Memory B cell (primary cell): ENCODE measurements at regions not wholly inside any gene's neighbourhood (a gene's known extent, or its start where the extent isn't known, plus 50 kb on each side); places are given as distances from the start of the nearest gene placed in this dataset.

Experiments used
- ATAC-seq: fragments of 150-1000 bp; cut with Tn5 transposase; 2 replicates; pipeline ENCODE4 v1.10.0; 2021; ENCODE audit warnings: low read depth, mild to moderate bottlenecking, moderate library complexity
- DNase-seq, 2 donors: peaks; one replicate each; pipeline ENCODE4 v3.0.0; 2022; ENCODE audit warnings: low spot score in 2 of 2
- H3K27ac Mint-ChIP-seq: one replicate; pipeline ENCODE4 v1.8.0; 2022; ENCODE audit warnings: mild to moderate bottlenecking, moderate library complexity, mixed read lengths
- H3K27me3 Mint-ChIP-seq: one replicate; pipeline ENCODE4 v1.8.0; 2022; ENCODE audit warnings: mixed read lengths
- H3K36me3 Mint-ChIP-seq: one replicate; pipeline ENCODE4 v1.8.0; 2022; ENCODE audit warnings: mild to moderate bottlenecking, mixed read lengths
- H3K4me1 Mint-ChIP-seq: one replicate; pipeline ENCODE4 v1.8.0; 2022; ENCODE audit warnings: mixed read lengths
- H3K4me3 Mint-ChIP-seq: one replicate; pipeline ENCODE4 v1.8.0; 2022; ENCODE audit warnings: mild to moderate bottlenecking, moderate library complexity, mixed read lengths
- H3K9me3 Mint-ChIP-seq: one replicate; pipeline ENCODE4 v1.8.0; 2022; ENCODE audit warnings: mixed read lengths

GRCh38 chr14:104469591-104469990, 110.0 kb upstream of the C14orf180 start:
- ATAC-seq (no peak), DNase-seq (no peak)
- Mint-ChIP-seq H3K9me3 (peaks cover 5% of the 10 kb centered on the region), H3K4me3 (no peak overlapping the region), H3K27me3 (peaks cover 16% of the 10 kb centered on the region), H3K4me1 (peaks cover 4% of the 10 kb centered on the region), H3K36me3 (no peaks in the 10 kb centered on the region), H3K27ac (no peak overlapping the region)

GRCh38 chr14:104470588-104470987, 109.0 kb upstream of the C14orf180 start:
- H3K27me3 Mint-ChIP-seq: peaks cover 13% of the 10 kb centered on the region
- no peak for ATAC-seq

DNA sequence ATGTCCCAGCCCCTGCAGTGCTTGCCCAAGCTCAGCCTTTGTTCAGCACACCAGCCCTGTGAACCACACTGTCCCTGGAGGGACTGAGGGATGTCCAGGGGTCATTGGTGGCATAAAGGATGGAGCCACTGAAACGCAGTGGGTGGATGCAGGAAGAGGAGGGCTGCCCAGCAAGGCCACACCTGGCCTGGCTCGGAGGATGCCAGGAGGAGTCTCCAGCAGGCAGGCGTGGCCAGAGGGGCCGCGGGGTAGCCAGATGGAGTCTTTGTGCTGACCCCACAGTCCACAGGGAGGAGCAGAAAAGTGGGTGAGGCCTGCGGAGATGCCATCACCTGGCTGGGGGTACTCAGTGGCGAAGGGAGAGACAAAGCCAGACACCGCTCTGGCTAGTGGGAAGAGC, 108.5 kb upstream of the C14orf180 start:
- Mint-ChIP-seq H3K4me1 (peaks cover 4% of the 10 kb centered on the region), H3K27ac (no peak overlapping the region), H3K9me3 (peaks cover 5% of the 10 kb centered on the region), H3K4me3 (no peak overlapping the region), H3K36me3 (no peaks in the 10 kb centered on the region), H3K27me3 (peaks cover 13% of the 10 kb centered on the region)
- no peak for DNase-seq
- ATAC-seq: no peak

More at GRCh38 chr14:104470588-104470987, 109.0 kb upstream of the C14orf180 start:
- peaks cover 4% of the 10 kb centered on the region for H3K4me1 Mint-ChIP-seq
- no peak for DNase-seq
- no peak overlapping the region for H3K4me3 Mint-ChIP-seq
- H3K36me3 Mint-ChIP-seq: no peaks in the 10 kb centered on the region
- H3K9me3 Mint-ChIP-seq: peaks cover 5% of the 10 kb centered on the region
- H3K27ac Mint-ChIP-seq: no peak overlapping the region

DNA sequence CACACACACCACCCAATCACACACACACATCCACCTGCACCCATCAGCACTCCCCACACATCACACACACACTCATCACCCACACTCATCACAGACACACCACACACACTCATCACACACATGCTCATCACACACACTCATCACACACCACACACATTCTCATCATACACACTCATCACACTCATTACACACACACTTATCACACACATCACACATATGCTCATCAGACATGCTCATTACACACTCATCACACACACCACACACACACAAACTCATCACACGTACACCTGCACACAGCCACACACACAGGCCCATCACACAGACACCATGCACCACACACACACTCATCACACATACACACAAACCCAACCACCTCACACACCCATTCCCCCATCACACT, 107.5 kb upstream of the C14orf180 start:
- no peaks in the 10 kb centered on the region for H3K36me3 Mint-ChIP-seq
- no peak for DNase-seq
- H3K27ac Mint-ChIP-seq: no peak overlapping the region
- peaks cover 4% of the 10 kb centered on the region for H3K4me1 Mint-ChIP-seq
- peaks cover 5% of the 10 kb centered on the region for H3K9me3 Mint-ChIP-seq
- ATAC-seq: no peak
- H3K27me3 Mint-ChIP-seq: peaks cover 13% of the 10 kb centered on the region
- H3K4me3 Mint-ChIP-seq: no peak overlapping the region

- Mint-ChIP-seq H3K4me1 (peaks cover 4% of the 10 kb centered on the region), H3K9me3 (peaks cover 5% of the 10 kb centered on the region), H3K27me3 (peaks cover 11% of the 10 kb centered on the region), H3K27ac (no peak overlapping the region), H3K4me3 (no peak overlapping the region), H3K36me3 (no peaks in the 10 kb centered on the region)
- ATAC-seq: no peak
- DNase-seq: no peak
These were observed 106.9 kb upstream of the C14orf180 start for GRCh38 chr14:104472536-104473243.

GRCh38 chr14:104473244-104473565, 106.4 kb upstream of the C14orf180 start:
- Mint-ChIP-seq H3K4me1 (peaks cover 4% of the 10 kb centered on the region), H3K4me3 (no peak overlapping the region), H3K9me3 (peaks cover 5% of the 10 kb centered on the region), H3K36me3 (no peaks in the 10 kb centered on the region), H3K27ac (no peak overlapping the region), H3K27me3 (peaks cover 8% of the 10 kb centered on the region)
- no peak for ATAC-seq
- no peak for DNase-seq

DNA sequence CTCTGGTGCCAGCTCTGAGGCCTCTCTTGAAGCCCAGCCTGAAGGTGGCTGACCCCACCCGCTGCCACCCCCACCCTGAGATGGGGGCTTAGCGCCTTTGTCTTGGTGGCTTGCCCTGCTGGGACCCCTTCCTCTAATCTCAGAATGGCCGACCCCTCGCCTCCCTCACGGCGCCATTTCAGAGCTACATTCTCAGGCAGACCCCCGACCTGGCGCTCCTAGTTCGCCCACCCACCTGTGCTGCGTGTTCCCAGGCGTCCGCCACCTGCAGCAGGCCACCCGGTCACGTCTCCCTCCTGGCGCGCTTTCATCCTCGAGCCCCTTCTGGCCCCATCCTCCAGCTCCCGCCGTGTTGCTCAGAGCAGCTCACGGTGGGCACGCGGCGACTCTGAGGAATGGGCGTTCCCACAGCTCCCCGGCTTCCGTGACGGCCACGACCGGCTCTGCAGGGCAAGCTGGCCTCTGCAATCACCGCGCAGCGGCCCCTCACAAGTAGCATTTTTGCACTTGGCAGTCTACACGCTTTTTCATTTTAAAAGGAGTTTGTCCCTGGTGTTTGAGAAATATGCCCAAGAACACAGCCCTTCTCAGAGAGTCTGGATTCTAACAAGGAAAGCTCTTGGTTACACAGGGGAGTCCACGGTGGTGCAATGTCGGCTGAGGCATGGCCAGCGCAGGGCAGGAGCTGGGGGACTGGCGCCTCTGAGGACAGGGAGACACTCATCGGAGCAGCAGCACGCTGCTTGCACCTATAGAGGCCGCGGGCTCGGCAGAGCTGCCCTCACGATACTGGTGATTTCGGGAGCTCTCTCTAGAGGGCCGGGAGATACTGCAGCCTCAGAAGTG, 105.7 kb upstream of the C14orf180 start:
- H3K27ac Mint-ChIP-seq: no peak overlapping the region
- H3K9me3 Mint-ChIP-seq: peaks cover 5% of the 10 kb centered on the region
- peaks cover 8% of the 10 kb centered on the region for H3K27me3 Mint-ChIP-seq
- no peak for ATAC-seq
- H3K36me3 Mint-ChIP-seq: no peaks in the 10 kb centered on the region
- H3K4me3 Mint-ChIP-seq: no peak overlapping the region
- H3K4me1 Mint-ChIP-seq: peaks cover 4% of the 10 kb centered on the region
- no peak for DNase-seq

- H3K4me1 Mint-ChIP-seq: peaks cover 4% of the 10 kb centered on the region
- DNase-seq (no peak), ATAC-seq (no peak)
- no peak overlapping the region for H3K4me3 Mint-ChIP-seq
- no peak overlapping the region for H3K27ac Mint-ChIP-seq
- H3K9me3 Mint-ChIP-seq: peaks cover 5% of the 10 kb centered on the region
- peaks cover 8% of the 10 kb centered on the region for H3K27me3 Mint-ChIP-seq
- H3K36me3 Mint-ChIP-seq: no peaks in the 10 kb centered on the region
These were observed 104.9 kb upstream of the C14orf180 start for GRCh38 chr14:104474495-104475213.

DNA sequence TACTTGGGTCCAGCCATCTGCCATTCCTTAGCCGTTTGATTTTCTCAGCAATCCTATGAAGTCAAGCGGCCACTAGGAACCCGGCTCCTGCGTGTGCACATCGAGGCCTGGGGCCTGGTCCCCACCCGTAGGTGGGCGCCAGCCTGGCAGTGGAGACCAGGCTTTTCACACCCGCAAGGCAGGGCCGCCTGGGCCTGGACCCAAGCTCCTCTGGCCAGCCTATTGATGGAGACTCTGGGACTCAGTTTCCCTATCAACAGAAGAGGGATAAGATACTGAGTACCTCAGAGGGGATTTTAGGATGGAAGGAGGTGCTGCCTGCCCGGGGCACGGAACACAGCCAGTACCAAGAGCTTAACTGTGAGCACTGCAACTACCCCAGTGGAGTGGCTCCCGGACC, 104.3 kb upstream of the C14orf180 start:
- ATAC-seq (no peak), DNase-seq (no peak)
- Mint-ChIP-seq H3K27me3 (peaks cover 8% of the 10 kb centered on the region), H3K9me3 (peaks cover 5% of the 10 kb centered on the region), H3K4me3 (no peak overlapping the region), H3K36me3 (no peaks in the 10 kb centered on the region), H3K4me1 (peaks cover 4% of the 10 kb centered on the region), H3K27ac (no peak overlapping the region)

- Mint-ChIP-seq H3K36me3 (no peaks in the 10 kb centered on the region), H3K27me3 (peaks cover 8% of the 10 kb centered on the region), H3K4me1 (peaks cover 4% of the 10 kb centered on the region), H3K4me3 (no peak overlapping the region), H3K9me3 (peaks cover 5% of the 10 kb centered on the region), H3K27ac (no peak overlapping the region)
- DNase-seq (no peak), ATAC-seq (no peak)
These were observed 103.8 kb upstream of the C14orf180 start for GRCh38 chr14:104475802-104476201.

GRCh38 chr14:104476437-104476836, 103.1 kb upstream of the C14orf180 start:
- H3K4me1 Mint-ChIP-seq: peaks cover 4% of the 10 kb centered on the region
- H3K27ac Mint-ChIP-seq: no peak overlapping the region
- no peak overlapping the region for H3K4me3 Mint-ChIP-seq
- DNase-seq (no peak), ATAC-seq (no peak)
- peaks cover 8% of the 10 kb centered on the region for H3K27me3 Mint-ChIP-seq
- H3K36me3 Mint-ChIP-seq: peaks cover 1% of the 10 kb centered on the region
- peaks cover 8% of the 10 kb centered on the region for H3K9me3 Mint-ChIP-seq

DNA sequence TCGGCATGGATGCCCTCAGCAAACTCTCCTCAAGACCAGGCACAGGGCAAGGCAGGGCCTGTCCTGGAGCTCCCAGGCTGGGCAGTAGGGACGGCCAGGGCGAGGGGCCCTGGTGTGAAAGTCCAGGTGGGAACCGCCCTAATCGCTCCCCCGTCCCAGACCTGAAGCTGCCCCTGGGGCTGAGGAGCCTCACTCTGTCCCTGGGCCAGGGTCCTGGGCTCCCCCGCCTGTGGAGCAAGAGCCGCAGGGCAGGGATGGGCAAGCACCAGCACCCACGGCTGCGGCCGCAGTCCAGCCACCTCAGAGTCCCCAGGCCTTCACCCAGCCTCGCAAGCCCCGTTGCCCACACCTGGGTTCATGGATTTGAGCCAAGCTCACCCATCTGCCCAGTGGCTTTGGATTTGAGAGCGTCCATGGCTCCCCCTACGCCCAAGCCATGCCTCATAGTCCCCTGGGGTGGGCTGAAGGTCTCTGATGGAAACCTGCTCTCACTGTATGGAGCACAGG, 102.4 kb upstream of the C14orf180 start:
- H3K4me1 Mint-ChIP-seq: peaks cover under 1% of the 10 kb centered on the region
- DNase-seq (no peak), ATAC-seq (no peak)
- peaks cover 1% of the 10 kb centered on the region for H3K36me3 Mint-ChIP-seq
- H3K9me3 Mint-ChIP-seq: peaks cover 7% of the 10 kb centered on the region
- no peak overlapping the region for H3K27ac Mint-ChIP-seq
- no peak overlapping the region for H3K4me3 Mint-ChIP-seq
- peaks cover under 1% of the 10 kb centered on the region for H3K27me3 Mint-ChIP-seq

- ATAC-seq: no peak
- Mint-ChIP-seq H3K4me3 (no peak overlapping the region), H3K27me3 (no peaks in the 10 kb centered on the region), H3K36me3 (peaks cover 1% of the 10 kb centered on the region), H3K27ac (no peak overlapping the region), H3K9me3 (peaks cover 7% of the 10 kb centered on the region), H3K4me1 (no peaks in the 10 kb centered on the region)
- no peak for DNase-seq
These were observed 101.7 kb upstream of the C14orf180 start for GRCh38 chr14:104477666-104478380.
